ENCODE measurements at regions not wholly inside any gene's neighbourhood (a gene's known extent, or its start where the extent isn't known, plus 50 kb on each side); places are given as distances from the start of the nearest gene placed in this dataset.

DNA sequence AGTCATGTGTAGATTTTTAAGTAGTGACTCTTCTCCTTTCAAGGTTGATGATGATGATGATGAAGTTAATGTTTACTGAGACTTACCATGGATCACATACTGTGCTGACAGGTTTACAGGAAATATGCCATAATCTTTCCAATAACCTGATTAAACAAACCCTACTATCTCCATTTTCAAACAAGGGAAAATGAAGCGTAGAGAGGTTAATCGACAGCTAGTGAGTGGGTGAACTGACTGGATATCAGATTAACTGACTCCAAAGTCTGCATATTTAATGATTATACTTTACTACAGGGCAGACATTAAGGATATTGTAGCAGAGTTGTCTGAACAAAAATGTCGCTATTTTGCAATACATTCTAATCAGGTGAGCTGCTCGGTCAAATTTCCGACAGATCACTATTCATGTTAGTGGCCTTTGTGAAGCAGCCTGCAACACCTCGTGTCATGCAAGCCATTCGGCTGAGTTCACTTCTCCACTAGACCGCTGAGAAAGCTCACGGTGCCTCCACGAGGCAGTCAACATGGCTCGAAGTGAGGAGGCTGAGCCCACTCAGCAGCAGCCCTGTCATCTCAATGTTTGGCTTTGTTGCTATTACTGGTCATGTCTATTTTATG, 264.2 kb downstream of the NFKBIZ start:
- TF ChIP-seq, protein P1, sequence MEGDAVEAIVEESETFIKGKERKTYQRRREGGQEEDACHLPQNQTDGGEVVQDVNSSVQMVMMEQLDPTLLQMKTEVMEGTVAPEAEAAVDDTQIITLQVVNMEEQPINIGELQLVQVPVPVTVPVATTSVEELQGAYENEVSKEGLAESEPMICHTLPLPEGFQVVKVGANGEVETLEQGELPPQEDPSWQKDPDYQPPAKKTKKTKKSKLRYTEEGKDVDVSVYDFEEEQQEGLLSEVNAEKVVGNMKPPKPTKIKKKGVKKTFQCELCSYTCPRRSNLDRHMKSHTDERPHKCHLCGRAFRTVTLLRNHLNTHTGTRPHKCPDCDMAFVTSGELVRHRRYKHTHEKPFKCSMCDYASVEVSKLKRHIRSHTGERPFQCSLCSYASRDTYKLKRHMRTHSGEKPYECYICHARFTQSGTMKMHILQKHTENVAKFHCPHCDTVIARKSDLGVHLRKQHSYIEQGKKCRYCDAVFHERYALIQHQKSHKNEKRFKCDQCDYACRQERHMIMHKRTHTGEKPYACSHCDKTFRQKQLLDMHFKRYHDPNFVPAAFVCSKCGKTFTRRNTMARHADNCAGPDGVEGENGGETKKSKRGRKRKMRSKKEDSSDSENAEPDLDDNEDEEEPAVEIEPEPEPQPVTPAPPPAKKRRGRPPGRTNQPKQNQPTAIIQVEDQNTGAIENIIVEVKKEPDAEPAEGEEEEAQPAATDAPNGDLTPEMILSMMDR (IDR thresholded peaks at IDR 0.05) = no peak
- no peak for TF ChIP-seq EZH2 (IDR thresholded peaks at IDR 0.05; ENCODE audit: borderline replicate concordance, insufficient read depth, low read depth, low read length, poor library complexity, severe bottlenecking)

All from B cell (primary cell).